ENCODE measurements at regions not wholly inside any gene's neighbourhood (a gene's known extent, or its start where the extent isn't known, plus 50 kb on each side); places are given as distances from the start of the nearest gene placed in this dataset.
A peak's percentile ranks its signal among the peaks of the same experiment; 100 is the strongest.

GRCh38 chr9:117775591-117775990 lies 71.4 kb downstream of the TLR4 start:
- peaks cover 0 to 8% (median 5%) of the 10 kb centered on the region in 3 donors for H3K4me1 ChIP-seq (ENCODE audit: control insufficient read depth in 3 of 3, insufficient read depth in 3 of 3, low read length in 3 of 3)
- H3K4me3 ChIP-seq (ENCODE audit: low read length in 3 of 3), result no peak overlapping the region
- H3K9ac ChIP-seq (ENCODE audit: low read depth in 1 of 3, low read length in 3 of 3), result no peak overlapping the region
- no peak overlapping the region for H3K27ac ChIP-seq (ENCODE audit: low read depth, low read length)
- H3K27me3 ChIP-seq (ENCODE audit: control insufficient read depth in 3 of 3, insufficient read depth in 3 of 3, low read length in 3 of 3), result no peaks in the 10 kb centered on the region
- H3K36me3 ChIP-seq (ENCODE audit: control insufficient read depth in 3 of 3, insufficient read depth in 3 of 3, low read length in 3 of 3), result no peaks in the 10 kb centered on the region
- no peaks in the 10 kb centered on the region for H3K9me3 ChIP-seq (ENCODE audit: control insufficient read depth in 3 of 3, low read length in 3 of 3)

GRCh38 chr9:117777823-117778222 lies 73.6 kb downstream of the TLR4 start:
- no peak overlapping the region for H3K27ac ChIP-seq (ENCODE audit: low read depth, low read length)
- H3K36me3 ChIP-seq (ENCODE audit: control insufficient read depth in 3 of 3, insufficient read depth in 3 of 3, low read length in 3 of 3), result no peaks in the 10 kb centered on the region
- peaks cover 0 to 8% (median 7%) of the 10 kb centered on the region in 3 donors for H3K4me1 ChIP-seq (ENCODE audit: control insufficient read depth in 3 of 3, insufficient read depth in 3 of 3, low read length in 3 of 3)
- H3K27me3 ChIP-seq (ENCODE audit: control insufficient read depth in 3 of 3, insufficient read depth in 3 of 3, low read length in 3 of 3), result no peaks in the 10 kb centered on the region
- no peak overlapping the region for H3K4me3 ChIP-seq (ENCODE audit: low read length in 3 of 3)
- H3K9me3 ChIP-seq (ENCODE audit: control insufficient read depth in 3 of 3, low read length in 3 of 3), result no peaks in the 10 kb centered on the region
- H3K9ac ChIP-seq (ENCODE audit: low read depth in 1 of 3, low read length in 3 of 3), result no peak overlapping the region

GRCh38 chr9:117779760-117780159 lies 75.6 kb downstream of the TLR4 start:
- Histone ChIP-seq H3K27me3 (ENCODE audit: control insufficient read depth in 3 of 3, insufficient read depth in 3 of 3, low read length in 3 of 3) (no peaks in the 10 kb centered on the region), H3K36me3 (ENCODE audit: control insufficient read depth in 3 of 3, insufficient read depth in 3 of 3, low read length in 3 of 3) (no peaks in the 10 kb centered on the region), H3K27ac (ENCODE audit: low read depth, low read length) (no peak overlapping the region), H3K4me1 (ENCODE audit: control insufficient read depth in 3 of 3, insufficient read depth in 3 of 3, low read length in 3 of 3) (peaks cover 6 to 12% (median 7%) of the 10 kb centered on the region in 3 donors), H3K4me3 (ENCODE audit: low read length in 3 of 3) (no peak overlapping the region), H3K9ac (ENCODE audit: low read depth in 1 of 3, low read length in 3 of 3) (no peak overlapping the region), H3K9me3 (ENCODE audit: control insufficient read depth in 3 of 3, low read length in 3 of 3) (no peaks in the 10 kb centered on the region)

GRCh38 chr9:117782931-117783788 lies 79.0 kb downstream of the TLR4 start:
- Histone ChIP-seq H3K9me3 (ENCODE audit: control insufficient read depth in 3 of 3, low read length in 3 of 3) (no peaks in the 10 kb centered on the region), H3K36me3 (ENCODE audit: control insufficient read depth in 3 of 3, insufficient read depth in 3 of 3, low read length in 3 of 3) (no peaks in the 10 kb centered on the region), H3K27me3 (ENCODE audit: control insufficient read depth in 3 of 3, insufficient read depth in 3 of 3, low read length in 3 of 3) (no peaks in the 10 kb centered on the region), H3K4me1 (ENCODE audit: control insufficient read depth in 3 of 3, insufficient read depth in 3 of 3, low read length in 3 of 3) (peaks cover 6 to 12% (median 7%) of the 10 kb centered on the region in 3 donors), H3K27ac (ENCODE audit: low read depth, low read length) (peak overlapping the region; percentile 8), H3K9ac (ENCODE audit: low read depth in 1 of 3, low read length in 3 of 3) (peak overlapping the region; percentile 52 to 57 (median 54)), H3K4me3 (ENCODE audit: low read length in 3 of 3) (peak overlapping the region; percentile 69 to 82 (median 71))

GRCh38 chr9:117783828-117784227 lies 79.6 kb downstream of the TLR4 start:
- Histone ChIP-seq H3K4me1 (ENCODE audit: control insufficient read depth in 3 of 3, insufficient read depth in 3 of 3, low read length in 3 of 3) (peaks cover 3 to 12% (median 7%) of the 10 kb centered on the region in 3 donors), H3K9ac (ENCODE audit: low read depth in 1 of 3, low read length in 3 of 3) (no peak overlapping the region), H3K27ac (ENCODE audit: low read depth, low read length) (no peak overlapping the region), H3K27me3 (ENCODE audit: control insufficient read depth in 3 of 3, insufficient read depth in 3 of 3, low read length in 3 of 3) (no peaks in the 10 kb centered on the region), H3K36me3 (ENCODE audit: control insufficient read depth in 3 of 3, insufficient read depth in 3 of 3, low read length in 3 of 3) (no peaks in the 10 kb centered on the region), H3K9me3 (ENCODE audit: control insufficient read depth in 3 of 3, low read length in 3 of 3) (no peaks in the 10 kb centered on the region), H3K4me3 (ENCODE audit: low read length in 3 of 3) (no peak overlapping the region)

- Histone ChIP-seq H3K36me3 (ENCODE audit: control insufficient read depth in 3 of 3, insufficient read depth in 3 of 3, low read length in 3 of 3) (no peaks in the 10 kb centered on the region), H3K4me3 (ENCODE audit: low read length in 3 of 3) (no peak overlapping the region), H3K9ac (ENCODE audit: low read depth in 1 of 3, low read length in 3 of 3) (no peak overlapping the region), H3K9me3 (ENCODE audit: control insufficient read depth in 3 of 3, low read length in 3 of 3) (no peaks in the 10 kb centered on the region), H3K4me1 (ENCODE audit: control insufficient read depth in 3 of 3, insufficient read depth in 3 of 3, low read length in 3 of 3) (peaks cover 0 to 7% (median 7%) of the 10 kb centered on the region in 3 donors), H3K27ac (ENCODE audit: low read depth, low read length) (no peak overlapping the region), H3K27me3 (ENCODE audit: control insufficient read depth in 3 of 3, insufficient read depth in 3 of 3, low read length in 3 of 3) (no peaks in the 10 kb centered on the region)
Observed at GRCh38 chr9:117784996-117785395, 80.8 kb downstream of the TLR4 start.

- no peak overlapping the region for H3K27ac ChIP-seq (ENCODE audit: low read depth, low read length)
- H3K9me3 ChIP-seq (ENCODE audit: control insufficient read depth in 3 of 3, low read length in 3 of 3), result no peaks in the 10 kb centered on the region
- no peak overlapping the region for H3K9ac ChIP-seq (ENCODE audit: low read depth in 1 of 3, low read length in 3 of 3)
- no peaks in the 10 kb centered on the region for H3K36me3 ChIP-seq (ENCODE audit: control insufficient read depth in 3 of 3, insufficient read depth in 3 of 3, low read length in 3 of 3)
- H3K27me3 ChIP-seq (ENCODE audit: control insufficient read depth in 3 of 3, insufficient read depth in 3 of 3, low read length in 3 of 3), result no peaks in the 10 kb centered on the region
- peaks cover 0 to 7% (median 6%) of the 10 kb centered on the region in 3 donors for H3K4me1 ChIP-seq (ENCODE audit: control insufficient read depth in 3 of 3, insufficient read depth in 3 of 3, low read length in 3 of 3)
- H3K4me3 ChIP-seq (ENCODE audit: low read length in 3 of 3), result no peak overlapping the region
Observed at GRCh38 chr9:117787746-117788145, 83.5 kb downstream of the TLR4 start.

GRCh38 chr9:117795271-117795670 lies 91.1 kb downstream of the TLR4 start:
- H3K27me3 ChIP-seq (ENCODE audit: control insufficient read depth in 3 of 3, insufficient read depth in 3 of 3, low read length in 3 of 3), result no peaks in the 10 kb centered on the region
- no peaks in the 10 kb centered on the region for H3K36me3 ChIP-seq (ENCODE audit: control insufficient read depth in 3 of 3, insufficient read depth in 3 of 3, low read length in 3 of 3)
- no peaks in the 10 kb centered on the region for H3K9me3 ChIP-seq (ENCODE audit: control insufficient read depth in 3 of 3, low read length in 3 of 3)
- H3K4me1 ChIP-seq (ENCODE audit: control insufficient read depth in 3 of 3, insufficient read depth in 3 of 3, low read length in 3 of 3), result no peaks in the 10 kb centered on the region
- H3K4me3 ChIP-seq (ENCODE audit: low read length in 3 of 3), result no peak overlapping the region
- no peak overlapping the region for H3K27ac ChIP-seq (ENCODE audit: low read depth, low read length)
- H3K9ac ChIP-seq (ENCODE audit: low read depth in 1 of 3, low read length in 3 of 3), result no peak overlapping the region

GRCh38 chr9:117796681-117797080 lies 92.5 kb downstream of the TLR4 start:
- no peaks in the 10 kb centered on the region for H3K9me3 ChIP-seq (ENCODE audit: control insufficient read depth in 3 of 3, low read length in 3 of 3)
- H3K27me3 ChIP-seq (ENCODE audit: control insufficient read depth in 3 of 3, insufficient read depth in 3 of 3, low read length in 3 of 3), result no peaks in the 10 kb centered on the region
- no peak overlapping the region for H3K9ac ChIP-seq (ENCODE audit: low read depth in 1 of 3, low read length in 3 of 3)
- no peak overlapping the region for H3K27ac ChIP-seq (ENCODE audit: low read depth, low read length)
- H3K36me3 ChIP-seq (ENCODE audit: control insufficient read depth in 3 of 3, insufficient read depth in 3 of 3, low read length in 3 of 3), result no peaks in the 10 kb centered on the region
- H3K4me1 ChIP-seq (ENCODE audit: control insufficient read depth in 3 of 3, insufficient read depth in 3 of 3, low read length in 3 of 3), result no peaks in the 10 kb centered on the region
- H3K4me3 ChIP-seq (ENCODE audit: low read length in 3 of 3), result no peak overlapping the region

GRCh38 chr9:117800389-117800788 lies 96.2 kb downstream of the TLR4 start:
- Histone ChIP-seq H3K4me3 (ENCODE audit: low read length in 3 of 3) (no peak overlapping the region), H3K4me1 (ENCODE audit: control insufficient read depth in 3 of 3, insufficient read depth in 3 of 3, low read length in 3 of 3) (no peaks in the 10 kb centered on the region), H3K27ac (ENCODE audit: low read depth, low read length) (no peak overlapping the region), H3K27me3 (ENCODE audit: control insufficient read depth in 3 of 3, insufficient read depth in 3 of 3, low read length in 3 of 3) (no peaks in the 10 kb centered on the region), H3K9ac (ENCODE audit: low read depth in 1 of 3, low read length in 3 of 3) (no peak overlapping the region), H3K36me3 (ENCODE audit: control insufficient read depth in 3 of 3, insufficient read depth in 3 of 3, low read length in 3 of 3) (no peaks in the 10 kb centered on the region), H3K9me3 (ENCODE audit: control insufficient read depth in 3 of 3, low read length in 3 of 3) (no peaks in the 10 kb centered on the region)
